LNCAP (cell line): ENCODE measurements at regions not wholly inside any gene's neighbourhood (a gene's known extent, or its start where the extent isn't known, plus 50 kb on each side); places are given as distances from the start of the nearest gene placed in this dataset.

Experiments
- TF ChIP-seq, protein P1 (sequence below): fragments of 450-650 bp; IDR thresholded peaks from 2 replicates; pipeline ENCODE4 v1.5.1; 2017; ENCODE audit warnings: mild to moderate bottlenecking

DNA sequence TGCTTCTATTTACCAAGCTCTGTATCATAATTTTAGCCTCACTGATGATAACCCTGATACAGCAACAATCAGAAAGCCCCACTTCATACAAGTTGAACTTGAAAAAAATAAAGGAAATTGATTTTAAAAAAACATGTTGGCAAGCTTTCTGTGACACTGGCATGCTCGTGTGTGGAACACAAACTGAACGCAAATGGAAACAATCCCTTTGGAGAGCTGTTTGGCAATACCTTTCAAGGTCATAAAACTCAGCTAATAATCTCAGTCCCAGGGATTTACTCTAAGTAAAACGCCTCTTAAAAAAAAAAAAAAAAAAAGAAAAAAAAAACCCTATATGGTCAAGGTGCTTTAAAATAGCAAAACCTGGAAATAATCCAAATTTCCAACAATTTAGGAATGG is 166.7 kb upstream of the BCL6 start:
- TF ChIP-seq, protein P1, sequence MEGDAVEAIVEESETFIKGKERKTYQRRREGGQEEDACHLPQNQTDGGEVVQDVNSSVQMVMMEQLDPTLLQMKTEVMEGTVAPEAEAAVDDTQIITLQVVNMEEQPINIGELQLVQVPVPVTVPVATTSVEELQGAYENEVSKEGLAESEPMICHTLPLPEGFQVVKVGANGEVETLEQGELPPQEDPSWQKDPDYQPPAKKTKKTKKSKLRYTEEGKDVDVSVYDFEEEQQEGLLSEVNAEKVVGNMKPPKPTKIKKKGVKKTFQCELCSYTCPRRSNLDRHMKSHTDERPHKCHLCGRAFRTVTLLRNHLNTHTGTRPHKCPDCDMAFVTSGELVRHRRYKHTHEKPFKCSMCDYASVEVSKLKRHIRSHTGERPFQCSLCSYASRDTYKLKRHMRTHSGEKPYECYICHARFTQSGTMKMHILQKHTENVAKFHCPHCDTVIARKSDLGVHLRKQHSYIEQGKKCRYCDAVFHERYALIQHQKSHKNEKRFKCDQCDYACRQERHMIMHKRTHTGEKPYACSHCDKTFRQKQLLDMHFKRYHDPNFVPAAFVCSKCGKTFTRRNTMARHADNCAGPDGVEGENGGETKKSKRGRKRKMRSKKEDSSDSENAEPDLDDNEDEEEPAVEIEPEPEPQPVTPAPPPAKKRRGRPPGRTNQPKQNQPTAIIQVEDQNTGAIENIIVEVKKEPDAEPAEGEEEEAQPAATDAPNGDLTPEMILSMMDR, result no peak

- TF ChIP-seq, protein P1, result no peak
Observed at GRCh38 chr3:187913617-187914033, 168.4 kb upstream of the BCL6 start.

- TF ChIP-seq, protein P1, result no peak
Observed at GRCh38 chr3:187914231-187914630, 169.0 kb upstream of the BCL6 start.

GRCh38 chr3:187916072-187916471 is 170.8 kb upstream of the BCL6 start:
- TF ChIP-seq, protein P1, result no peak

- TF ChIP-seq, protein P1, result no peak
Observed at GRCh38 chr3:187918081-187918644, 172.9 kb upstream of the BCL6 start.

DNA sequence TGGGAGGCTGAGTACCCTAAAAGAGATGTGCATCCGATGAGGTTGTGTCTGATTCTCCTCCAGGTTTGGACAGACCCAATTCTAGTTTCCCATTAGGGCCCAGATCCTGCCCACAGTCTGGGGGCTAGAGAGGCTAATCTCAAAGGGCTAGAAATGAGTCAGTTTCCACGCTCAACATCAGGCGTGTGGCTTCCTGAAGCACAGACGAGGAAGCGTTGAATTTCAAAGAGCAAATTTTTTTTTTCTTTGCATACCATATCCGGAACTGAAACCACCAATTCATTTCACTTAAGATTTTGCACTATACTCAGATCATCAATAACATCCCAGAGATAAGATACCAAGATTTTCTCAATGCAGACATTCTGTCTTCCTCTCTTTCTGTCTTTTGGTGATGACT is 173.8 kb upstream of the BCL6 start:
- TF ChIP-seq, protein P1, result no peak

DNA sequence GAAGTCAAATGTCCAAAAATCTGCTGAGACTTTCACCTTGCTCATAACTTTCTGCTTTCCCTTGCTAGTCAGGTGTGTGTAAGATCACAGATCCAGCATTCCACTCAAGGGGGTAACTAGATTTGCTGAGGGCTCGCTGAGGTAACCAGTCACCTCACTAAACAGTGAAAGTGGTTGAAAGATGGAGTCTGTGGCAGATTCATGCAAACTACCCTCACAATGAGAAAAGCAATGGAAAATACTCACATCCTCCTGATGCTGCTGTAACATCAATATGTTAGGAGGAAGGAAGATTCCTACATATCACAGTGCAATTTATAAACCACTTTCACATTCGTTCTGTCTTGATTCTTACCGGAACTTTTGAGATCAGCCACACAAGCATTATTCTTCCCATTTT is 174.3 kb upstream of the BCL6 start:
- TF ChIP-seq, protein P1, result no peak

DNA sequence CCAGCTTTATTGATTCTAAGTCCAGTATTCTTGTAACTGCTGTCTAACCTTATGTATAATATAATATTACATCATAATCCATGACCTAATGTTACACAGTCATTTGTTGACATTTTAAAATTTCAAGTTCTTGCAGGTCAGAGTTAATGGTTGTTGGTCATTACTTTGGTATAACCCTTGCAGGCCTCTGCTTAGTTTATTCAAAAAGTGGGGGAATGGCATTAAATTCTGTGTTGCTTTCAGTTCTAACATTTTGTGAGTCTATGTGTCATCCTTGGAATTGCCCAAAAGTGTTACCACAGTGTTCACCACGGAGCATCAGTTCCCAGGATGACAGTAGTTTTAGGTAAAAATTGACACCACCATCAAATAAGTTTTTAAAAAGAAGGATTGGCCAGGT is 174.8 kb upstream of the BCL6 start:
- TF ChIP-seq, protein P1, result no peak
